H1 (cell line): ENCODE measurements at regions not wholly inside any gene's neighbourhood (a gene's known extent, or its start where the extent isn't known, plus 50 kb on each side); places are given as distances from the start of the nearest gene placed in this dataset.

Experiments used
- CTCF ChIA-PET: fragments of 300-600 bp; sonication (Branson Sonifier 250); formaldehyde crosslinking; loops from one replicate; lab custom pipeline; 2021; ENCODE audit not compliant: partially characterized antibody; lab: Charles Lee
- POLR2A ChIA-PET: fragments of 300-600 bp; sonication (Branson Sonifier 250); formaldehyde crosslinking; loops from one replicate; lab custom pipeline; 2021; ENCODE audit warnings: inconsistent platforms; ENCODE audit not compliant: partially characterized antibody; lab: Charles Lee
- DNase-seq, 2 experiments: peaks; one replicate each; pipeline versions ENCODE4 v3.0.0 to v3.0.0-alpha.2; 2010 to 2022; ENCODE audit warnings: low spot score in 2 of 2, low read depth in 1 of 2, mixed read lengths in 1 of 2
- FAIRE-seq: peaks from 2 replicates; lab custom pipeline; 2011; peaks lifted over from hg19 to GRCh38; lab: Jason Lieb, UNC
- H2AFZ ChIP-seq: 2 replicates; pipeline ENCODE4 v1.8.1; 2012; ENCODE audit warnings: low read length, inconsistent platforms
- H2AK5ac ChIP-seq: 2 replicates; pipeline ENCODE4 v1.6.1; 2013; ENCODE audit warnings: low read depth, low read length
- H2BK120ac ChIP-seq: replicated peaks from 2 replicates; pipeline ENCODE3; 2013; ENCODE audit warnings: low read depth, low read length, inconsistent platforms
- H2BK12ac ChIP-seq: 2 replicates; pipeline ENCODE4 v1.6.1; 2013; ENCODE audit warnings: low read depth, low read length
- H2BK15ac ChIP-seq: 2 replicates; pipeline ENCODE4 v1.6.1; 2013; ENCODE audit warnings: low read length
- H2BK20ac ChIP-seq: 2 replicates; pipeline ENCODE4 v1.6.1; 2013; ENCODE audit warnings: low read length
- H2BK5ac ChIP-seq: 2 replicates; pipeline ENCODE4 v1.6.1; 2013; ENCODE audit warnings: low read depth, low read length
- H3K14ac ChIP-seq: 2 replicates; pipeline ENCODE4 v1.6.1; 2013; ENCODE audit warnings: inconsistent platforms; ENCODE audit not compliant: insufficient read length
- H3K18ac ChIP-seq: 2 replicates; pipeline ENCODE4 v1.6.1; 2013; ENCODE audit warnings: low read length; ENCODE audit errors: extremely low read depth
- H3K23ac ChIP-seq: 2 replicates; pipeline ENCODE4 v1.6.1; 2013; ENCODE audit warnings: inconsistent platforms; ENCODE audit not compliant: insufficient read length
- H3K23me2 ChIP-seq: 2 replicates; pipeline ENCODE4 v1.6.1; 2013; ENCODE audit warnings: low read depth, low read length
- H3K27ac ChIP-seq: 2 replicates; pipeline ENCODE4 v1.6.1; 2011; ENCODE audit warnings: low read depth, low read length, inconsistent platforms
- H3K27me3 ChIP-seq, 4 experiments: replicated peaks in 1 of 4; 1 replicate in 1 of 4; 2 replicates in 3 of 4; pipeline versions ENCODE4 v1.6.1 to v1.8.1; 2011 to 2013; ENCODE audit warnings: low read length in 3 of 4, mild to moderate bottlenecking in 3 of 4, inconsistent platforms in 2 of 4, mixed read lengths in 2 of 4, moderate library complexity in 1 of 4; ENCODE audit not compliant: control insufficient read depth in 3 of 4, insufficient read depth in 3 of 4; ENCODE audit errors: extremely low read depth in 1 of 4
- H3K36me3 ChIP-seq, 4 experiments: 2 replicates each; pipeline versions ENCODE4 v1.6.1 to v1.8.1; 2011 to 2013; ENCODE audit warnings: mild to moderate bottlenecking in 4 of 4, low read length in 3 of 4, moderate library complexity in 2 of 4, control low read depth in 1 of 4, inconsistent platforms in 1 of 4; ENCODE audit not compliant: insufficient read depth in 4 of 4, control insufficient read depth in 2 of 4
- H3K4ac ChIP-seq: replicated peaks from 2 replicates; pipeline ENCODE3; 2013; ENCODE audit warnings: low read length, low read depth, mixed read lengths, inconsistent platforms; ENCODE audit not compliant: insufficient read length
- H3K4me1 ChIP-seq, 4 experiments: replicated peaks in 1 of 4; 1 replicate in 1 of 4; 2 replicates in 3 of 4; pipeline versions ENCODE4 v1.6.1 to v1.8.1; 2011 to 2013; ENCODE audit warnings: low read length in 3 of 4, inconsistent platforms in 2 of 4, mixed read lengths in 1 of 4; ENCODE audit not compliant: insufficient read depth in 4 of 4, control insufficient read depth in 3 of 4
- H3K4me2 ChIP-seq, 2 experiments: 2 replicates each; pipeline versions ENCODE4 v1.6.1 to v1.8.1; 2011 to 2013; ENCODE audit warnings: low read depth in 2 of 2, low read length in 2 of 2, control low read depth in 1 of 2, inconsistent platforms in 1 of 2, mild to moderate bottlenecking in 1 of 2; ENCODE audit not compliant: insufficient read depth in 1 of 2
- H3K4me3 ChIP-seq, 4 experiments: fragments of 200-600, 300-600 bp in 1 of 4; sonication (generic), shearing (Covaris generic), sonication (Bioruptor Twin) in 1 of 4; 2 replicates each; pipeline versions ENCODE4 v1.5.1 to v1.8.1; 2011 to 2016; ENCODE audit warnings: low read length in 4 of 4, low read depth in 3 of 4, control low read depth in 2 of 4, inconsistent platforms in 2 of 4, mild to moderate bottlenecking in 2 of 4, mixed read lengths in 1 of 4, moderate library complexity in 1 of 4; ENCODE audit not compliant: insufficient read depth in 2 of 4; ENCODE audit errors: extremely low read depth in 1 of 4
- H3K56ac ChIP-seq: replicated peaks from 2 replicates; pipeline ENCODE3; 2013; ENCODE audit warnings: low read depth, mild to moderate bottlenecking, mixed read lengths, low read length, inconsistent platforms; ENCODE audit not compliant: insufficient read length
- H3K79me1 ChIP-seq: 2 replicates; pipeline ENCODE4 v1.6.1; 2013; ENCODE audit warnings: low read depth, low read length, control low read depth
- H3K79me2 ChIP-seq, 2 experiments: 2 replicates each; pipeline versions ENCODE4 v1.6.1 to v1.8.1; 2012 to 2013; ENCODE audit warnings: low read length in 2 of 2, mild to moderate bottlenecking in 2 of 2, inconsistent platforms in 1 of 2; ENCODE audit not compliant: insufficient read depth in 2 of 2, control insufficient read depth in 1 of 2
- H3K9ac ChIP-seq, 4 experiments: replicated peaks in 1 of 4; 1 replicate in 1 of 4; 2 replicates in 3 of 4; pipeline versions ENCODE4 v1.6.1 to v1.8.1; 2011 to 2013; ENCODE audit warnings: low read depth in 3 of 4, low read length in 3 of 4, control low read depth in 2 of 4, mild to moderate bottlenecking in 2 of 4, moderate library complexity in 2 of 4, inconsistent platforms in 1 of 4; ENCODE audit errors: extremely low read depth in 1 of 4
- H3K9me3 ChIP-seq, 2 experiments: 2 replicates each; pipeline versions ENCODE4 v1.6.1 to v1.8.1; 2012 to 2013; ENCODE audit warnings: mild to moderate bottlenecking in 2 of 2, moderate library complexity in 2 of 2, control low read depth in 1 of 2, inconsistent platforms in 1 of 2, low read depth in 1 of 2, low read length in 1 of 2, mixed read lengths in 1 of 2; ENCODE audit not compliant: insufficient read depth in 2 of 2
- H4K20me1 ChIP-seq, 2 experiments: replicated peaks in 1 of 2; 2 replicates each; pipeline versions ENCODE3 to v1.8.1; 2011 to 2013; ENCODE audit warnings: inconsistent platforms in 2 of 2, low read length in 2 of 2, mild to moderate bottlenecking in 1 of 2; ENCODE audit not compliant: insufficient read depth in 2 of 2, control insufficient read depth in 1 of 2
- H4K5ac ChIP-seq: 2 replicates; pipeline ENCODE4 v1.6.1; 2013; ENCODE audit warnings: low read length, low read depth, mixed read lengths, inconsistent platforms; ENCODE audit not compliant: insufficient read length
- H4K8ac ChIP-seq: 2 replicates; pipeline ENCODE4 v1.8.0; 2013; ENCODE audit warnings: mild to moderate bottlenecking, moderate library complexity, low read length, inconsistent platforms; ENCODE audit not compliant: insufficient read depth; ENCODE audit errors: extremely low read depth
- H4K91ac ChIP-seq: replicated peaks from 2 replicates; pipeline ENCODE3; 2013; ENCODE audit warnings: low read length, mixed read lengths, inconsistent platforms; ENCODE audit not compliant: insufficient read length
- BACH1 ChIP-seq: IDR thresholded peaks from 2 replicates; pipeline ENCODE4 v1.6.1; 2012; ENCODE audit warnings: low read length, improper control_type of control experiment
- CBX8 ChIP-seq: fragments of 300-800, 300-1000 bp; sonication (generic); IDR thresholded peaks from 2 replicates; pipeline ENCODE4 v1.7.1; 2016; ENCODE audit warnings: low read depth, low read length, borderline replicate concordance
- CREB1 ChIP-seq: IDR thresholded peaks from 2 replicates; pipeline ENCODE4 v1.6.1; 2012; ENCODE audit warnings: inconsistent platforms
- EZH2 ChIP-seq: fragments of 200-600 bp; sonication (generic); IDR thresholded peaks from 2 replicates; pipeline ENCODE4 v1.7.1; 2012; ENCODE audit warnings: low read depth, mild to moderate bottlenecking, moderate library complexity, low read length, inconsistent platforms; ENCODE audit not compliant: severe bottlenecking
- GTF2F1 ChIP-seq: IDR thresholded peaks from 2 replicates; pipeline ENCODE4 v1.6.1; 2012; ENCODE audit warnings: low read depth, low read length, improper control_type of control experiment, borderline replicate concordance
- KDM1A ChIP-seq: fragments of 200-600, 300-600 bp; sonication (generic); IDR thresholded peaks from 2 replicates; pipeline ENCODE4 v1.7.1; 2016; ENCODE audit warnings: mild to moderate bottlenecking, low read length, borderline replicate concordance
- MAFK ChIP-seq: IDR thresholded peaks from 2 replicates; pipeline ENCODE4 v1.6.1; 2012; ENCODE audit warnings: low read depth, mild to moderate bottlenecking, improper control_type of control experiment, low read length
- NRF1 ChIP-seq: IDR thresholded peaks from 2 replicates; pipeline ENCODE4 v1.6.1; 2011; ENCODE audit warnings: mild to moderate bottlenecking, low read depth, low read length, improper control_type of control experiment
- POLR2AphosphoS5 ChIP-seq: IDR thresholded peaks from 2 replicates; pipeline ENCODE4 v1.6.1; 2011; ENCODE audit warnings: low read depth, low read length
- SRF ChIP-seq: IDR thresholded peaks from 2 replicates; pipeline ENCODE4 v1.6.1; 2011; ENCODE audit warnings: mild to moderate bottlenecking, low read depth, low read length, moderate library complexity
- TEAD4 ChIP-seq: IDR thresholded peaks from 2 replicates; pipeline ENCODE4 v1.6.1; 2012; ENCODE audit warnings: low read depth, low read length, inconsistent platforms, mixed read lengths
- WGBS, 2 experiments: shearing (Covaris generic) in 1 of 2; methylation state at CpG; one replicate each; pipeline versions ENCODE4 v1.1.6 to v1.1.7; 2013 to 2015; ENCODE audit warnings: low lambda C conversion rate in 2 of 2, mixed read lengths in 2 of 2, inconsistent platforms in 1 of 2, low coverage in 1 of 2, missing lambda C conversion rate in 1 of 2; ENCODE audit not compliant: insufficient replicate concordance in 2 of 2, insufficient coverage in 1 of 2, insufficient read length in 1 of 2; ENCODE audit errors: extremely low coverage in 1 of 2, missing lambda C conversion rate in 1 of 2; 5-methylcytosine and 5-hydroxymethylcytosine counted together
- TF ChIP-seq, protein P1 (sequence below): IDR thresholded peaks from 2 replicates; pipeline ENCODE4 v1.6.1; 2012; ENCODE audit warnings: inconsistent platforms
- TF ChIP-seq, protein P2 (sequence below), 3 experiments: IDR thresholded peaks; 1 replicate in 2 of 3; 2 replicates in 1 of 3; pipeline versions ENCODE4 v1.5.1 to v1.6.1; 2011; ENCODE audit warnings: low read length in 3 of 3, mild to moderate bottlenecking in 3 of 3, inconsistent platforms in 2 of 3, low read depth in 1 of 3, moderate library complexity in 1 of 3; ENCODE audit not compliant: insufficient read depth in 1 of 3; ENCODE audit errors: control extremely low read depth in 1 of 3

DNA sequence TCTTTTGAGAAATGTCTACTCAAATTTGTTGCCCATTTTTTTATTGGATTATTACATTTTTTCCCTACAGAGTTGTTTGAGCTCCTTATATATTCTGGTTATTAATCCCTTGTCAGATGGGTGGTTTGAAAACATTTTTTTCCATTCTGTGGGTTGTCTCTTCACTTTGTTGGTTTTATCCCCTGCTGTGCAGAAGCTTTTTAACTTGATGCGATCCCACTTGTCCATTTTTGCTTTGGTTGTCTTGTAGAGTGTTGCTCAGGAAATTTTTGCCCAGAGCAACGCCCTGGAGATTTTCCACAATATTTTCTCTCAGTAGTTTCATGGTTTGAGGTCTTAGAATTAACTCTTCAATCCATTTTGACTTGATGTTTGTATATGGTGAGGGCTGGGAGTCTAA lies 592.8 kb upstream of the GOT2 start:
- Histone ChIP-seq H3K4me2 (no peak overlapping the region), H3K4me3 (no peak overlapping the region), H3K4me1 (peaks cover 0 to 2% (median 0%) of the 10 kb centered on the region in 4 experiments; a peak in 1 of 7 replicates), H4K20me1 (no peaks in the 10 kb centered on the region), H2BK15ac (no peak overlapping the region), H4K8ac (no peak overlapping the region), H3K27ac (no peak overlapping the region), H3K23me2 (no peaks in the 10 kb centered on the region; the same call in 1 of the 2 replicates), H3K79me1 (no peaks in the 10 kb centered on the region), H3K56ac (no peak overlapping the region), H3K9me3 (no peaks in the 10 kb centered on the region), H3K14ac (no peak overlapping the region), H2BK20ac (no peak overlapping the region), H2BK12ac (no peak overlapping the region), H3K79me2 (no peaks in the 10 kb centered on the region), H3K9ac (no peak overlapping the region), H2AFZ (no peak overlapping the region), H2AK5ac (no peak overlapping the region), H3K4ac (no peak overlapping the region), H3K27me3 (no peaks in the 10 kb centered on the region), H4K91ac (no peak overlapping the region), H2BK5ac (no peak overlapping the region), H3K36me3 (no peaks in the 10 kb centered on the region), H4K5ac (no peak overlapping the region), H3K18ac (no peak overlapping the region), H2BK120ac (no peak overlapping the region), H3K23ac (no peak overlapping the region)
- WGBS, 2 experiments = 62% methylated on average over 2 of the region's 2 CpGs; no CpG with 5 or more reads in 1 of the 2 experiments
- FAIRE-seq (no peak), DNase-seq (no peak)
- ChIA-PET CTCF (no interaction called here), POLR2A (no interaction called here)
- TF ChIP-seq, protein P1, sequence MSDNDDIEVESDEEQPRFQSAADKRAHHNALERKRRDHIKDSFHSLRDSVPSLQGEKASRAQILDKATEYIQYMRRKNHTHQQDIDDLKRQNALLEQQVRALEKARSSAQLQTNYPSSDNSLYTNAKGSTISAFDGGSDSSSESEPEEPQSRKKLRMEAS = no peak
- TF ChIP-seq NRF1 (no peak), EZH2 (no peak), MAFK (no peak), TEAD4 (no peak), SRF (no peak), BACH1 (no peak), CBX8 (no peak), GTF2F1 (no peak), CREB1 (no peak), POLR2AphosphoS5 (no peak), KDM1A (no peak)
- TF ChIP-seq, protein P2, sequence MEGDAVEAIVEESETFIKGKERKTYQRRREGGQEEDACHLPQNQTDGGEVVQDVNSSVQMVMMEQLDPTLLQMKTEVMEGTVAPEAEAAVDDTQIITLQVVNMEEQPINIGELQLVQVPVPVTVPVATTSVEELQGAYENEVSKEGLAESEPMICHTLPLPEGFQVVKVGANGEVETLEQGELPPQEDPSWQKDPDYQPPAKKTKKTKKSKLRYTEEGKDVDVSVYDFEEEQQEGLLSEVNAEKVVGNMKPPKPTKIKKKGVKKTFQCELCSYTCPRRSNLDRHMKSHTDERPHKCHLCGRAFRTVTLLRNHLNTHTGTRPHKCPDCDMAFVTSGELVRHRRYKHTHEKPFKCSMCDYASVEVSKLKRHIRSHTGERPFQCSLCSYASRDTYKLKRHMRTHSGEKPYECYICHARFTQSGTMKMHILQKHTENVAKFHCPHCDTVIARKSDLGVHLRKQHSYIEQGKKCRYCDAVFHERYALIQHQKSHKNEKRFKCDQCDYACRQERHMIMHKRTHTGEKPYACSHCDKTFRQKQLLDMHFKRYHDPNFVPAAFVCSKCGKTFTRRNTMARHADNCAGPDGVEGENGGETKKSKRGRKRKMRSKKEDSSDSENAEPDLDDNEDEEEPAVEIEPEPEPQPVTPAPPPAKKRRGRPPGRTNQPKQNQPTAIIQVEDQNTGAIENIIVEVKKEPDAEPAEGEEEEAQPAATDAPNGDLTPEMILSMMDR (IDR thresholded peaks at IDR 0.05; ENCODE audit: control extremely low read depth in 1 of 3, insufficient read depth in 1 of 3, low read depth in 1 of 3, low read length in 3 of 3) = no peak
